GM13976 (cell line): ENCODE measurements at regions not wholly inside any gene's neighbourhood (a gene's known extent, or its start where the extent isn't known, plus 50 kb on each side); places are given as distances from the start of the nearest gene placed in this dataset.

Source experiments
- DNase-seq: peaks from one replicate; pipeline ENCODE4 v3.0.0; 2012; ENCODE audit warnings: low spot score
- in situ Hi-C: fragments of 300-500 bp; cut with MboI; formaldehyde crosslinking; loops from one replicate; pipeline ENCODE4 v1.12.0; 2022; ENCODE audit warnings: low sequenced_read_pairs, mixed read lengths, inconsistent platforms; ENCODE audit not compliant: unreplicated experiment
- TF ChIP-seq, protein P1 (sequence below): IDR thresholded peaks from 2 replicates; pipeline ENCODE4 v1.5.1; 2012; ENCODE audit warnings: borderline replicate concordance, mild to moderate bottlenecking; ENCODE audit not compliant: insufficient read depth; ENCODE audit errors: extremely low read depth, missing control alignments, control extremely low read depth

DNA sequence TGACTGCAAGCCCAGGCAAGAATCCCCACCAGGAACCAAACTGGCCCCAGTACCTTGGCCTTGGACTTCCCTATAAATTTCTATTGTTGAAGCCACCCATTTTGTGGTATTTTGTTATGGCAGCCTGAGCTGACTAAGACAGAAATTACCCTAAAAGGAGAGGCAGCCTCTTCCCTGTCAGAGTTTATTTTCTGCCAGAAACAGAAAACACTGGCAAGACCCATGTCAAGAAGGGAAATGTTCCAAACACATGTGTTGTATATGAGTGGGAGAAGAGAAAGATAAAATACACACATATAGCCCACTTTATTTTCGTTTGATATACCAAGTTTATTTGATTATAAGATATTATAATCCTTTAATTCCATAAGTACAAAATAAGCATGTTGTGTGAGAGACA is 225.1 kb upstream of the FSHR start:
- TF ChIP-seq, protein P1, sequence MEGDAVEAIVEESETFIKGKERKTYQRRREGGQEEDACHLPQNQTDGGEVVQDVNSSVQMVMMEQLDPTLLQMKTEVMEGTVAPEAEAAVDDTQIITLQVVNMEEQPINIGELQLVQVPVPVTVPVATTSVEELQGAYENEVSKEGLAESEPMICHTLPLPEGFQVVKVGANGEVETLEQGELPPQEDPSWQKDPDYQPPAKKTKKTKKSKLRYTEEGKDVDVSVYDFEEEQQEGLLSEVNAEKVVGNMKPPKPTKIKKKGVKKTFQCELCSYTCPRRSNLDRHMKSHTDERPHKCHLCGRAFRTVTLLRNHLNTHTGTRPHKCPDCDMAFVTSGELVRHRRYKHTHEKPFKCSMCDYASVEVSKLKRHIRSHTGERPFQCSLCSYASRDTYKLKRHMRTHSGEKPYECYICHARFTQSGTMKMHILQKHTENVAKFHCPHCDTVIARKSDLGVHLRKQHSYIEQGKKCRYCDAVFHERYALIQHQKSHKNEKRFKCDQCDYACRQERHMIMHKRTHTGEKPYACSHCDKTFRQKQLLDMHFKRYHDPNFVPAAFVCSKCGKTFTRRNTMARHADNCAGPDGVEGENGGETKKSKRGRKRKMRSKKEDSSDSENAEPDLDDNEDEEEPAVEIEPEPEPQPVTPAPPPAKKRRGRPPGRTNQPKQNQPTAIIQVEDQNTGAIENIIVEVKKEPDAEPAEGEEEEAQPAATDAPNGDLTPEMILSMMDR: no peak
- in situ Hi-C loops: no loop called here
- DNase-seq: no peak

GRCh38 chr2:49371128-49371701 is 216.9 kb upstream of the FSHR start:
- in situ Hi-C loops: no loop called here
- DNase-seq: no peak
- TF ChIP-seq, protein P1: no peak

GRCh38 chr2:49369650-49370049 is 215.3 kb upstream of the FSHR start:
- TF ChIP-seq, protein P1: no peak
- in situ Hi-C loops: no loop called here
- no peak for DNase-seq

DNA sequence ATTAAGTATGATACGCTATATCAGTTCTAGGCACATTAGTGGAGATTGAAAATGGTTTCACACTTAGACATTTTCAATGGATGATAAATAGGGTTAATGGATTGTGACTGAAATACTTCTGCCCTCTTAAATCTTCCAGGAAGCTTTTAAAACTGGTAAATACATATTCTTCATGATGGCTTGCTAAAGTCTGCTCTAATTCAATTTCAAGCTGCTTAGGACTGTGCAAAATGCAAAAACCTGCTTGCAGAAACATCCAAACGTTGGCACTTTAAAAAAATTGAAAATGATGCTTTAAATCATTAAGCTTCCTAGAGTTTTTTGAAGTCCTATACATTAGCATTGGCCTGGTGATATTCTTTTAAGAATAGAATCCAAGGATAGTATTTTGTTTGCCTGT is 214.8 kb upstream of the FSHR start:
- TF ChIP-seq, protein P1: no peak
- in situ Hi-C loops: no loop called here
- no peak for DNase-seq

DNA sequence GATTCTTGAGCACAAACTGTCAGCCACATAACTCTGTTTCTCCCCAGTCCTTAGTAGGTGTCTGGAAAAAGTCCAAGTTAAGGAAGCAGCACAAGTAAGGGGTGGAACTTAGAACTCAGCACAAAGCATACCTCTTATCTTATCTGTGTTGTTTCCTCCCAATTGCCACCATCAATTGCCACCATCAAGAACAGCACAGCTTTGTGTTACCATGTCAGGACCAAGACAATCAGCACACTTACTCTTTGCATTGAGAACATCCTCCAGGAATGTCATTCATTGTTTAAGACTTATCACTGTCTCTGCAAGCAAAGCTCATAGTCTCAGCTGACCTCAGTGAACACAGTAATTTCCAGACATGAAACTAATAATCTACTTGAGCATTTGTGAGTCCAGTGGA is 212.7 kb upstream of the FSHR start:
- no peak for DNase-seq
- TF ChIP-seq, protein P1: no peak
- in situ Hi-C loops: no loop called here

- DNase-seq: no peak
- in situ Hi-C loops: no loop called here
- TF ChIP-seq, protein P1: no peak
These were observed 206.1 kb upstream of the FSHR start for GRCh38 chr2:49360407-49360767.
